ENCODE measurements at regions not wholly inside any gene's neighbourhood (a gene's known extent, or its start where the extent isn't known, plus 50 kb on each side); places are given as distances from the start of the nearest gene placed in this dataset.
"Not testable (repeated sequence)": the region's sequence is repeated elsewhere in the genome, so short reads cannot be mapped to it uniquely, and the experiment has no call there.

DNA sequence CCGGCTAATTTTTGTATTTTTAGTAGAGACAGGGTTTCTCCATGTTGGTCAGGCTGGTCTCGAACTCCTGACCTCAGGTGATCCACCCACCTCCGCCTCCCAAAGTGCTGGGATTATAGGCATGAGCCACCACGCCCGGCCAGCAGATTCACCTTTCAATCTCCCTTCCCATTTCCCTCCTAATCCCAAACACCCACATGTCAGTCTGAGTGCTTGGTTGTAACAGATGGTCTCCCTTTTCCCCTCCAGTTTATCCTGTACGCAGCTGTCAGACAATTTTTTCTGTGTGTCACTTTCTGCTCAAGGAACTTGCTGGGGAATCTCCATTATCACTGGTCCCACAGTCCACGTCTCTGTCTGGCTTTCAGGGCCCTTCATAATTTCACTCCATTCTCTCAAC lies 64.9 kb upstream of the COX20 start:
- CTCF ChIA-PET; H3K4me1 ChIP-seq (ENCODE audit: control extremely low read depth in 1 of 4, control insufficient read depth in 4 of 4, insufficient read depth in 4 of 4, low read length in 3 of 4); H3K9me3 ChIP-seq (ENCODE audit: control extremely low read depth in 1 of 5, control insufficient read depth in 4 of 5, insufficient read depth in 2 of 5, low read depth in 1 of 5, low read length in 4 of 5); H3K36me3 ChIP-seq (ENCODE audit: control insufficient read depth in 4 of 4, insufficient read depth in 4 of 4, low read length in 3 of 4); H3K27me3 ChIP-seq (replicated peaks in 2 of 5; ENCODE audit: control insufficient read depth in 4 of 5, insufficient read depth in 5 of 5, low read length in 4 of 5); POLR2A ChIA-PET; DNase-seq; H3K4me3 ChIP-seq (ENCODE audit: control insufficient read depth in 1 of 7, extremely low read depth in 1 of 7, insufficient read depth in 4 of 7, low read depth in 2 of 7, low read length in 6 of 7); H3K27ac ChIP-seq (ENCODE audit: insufficient read depth in 1 of 2, low read depth in 1 of 2, low read length in 2 of 2, poor library complexity in 1 of 2, severe bottlenecking in 2 of 2): not testable (repeated sequence)
- WGBS (ENCODE audit: insufficient coverage), result 96% methylated on average over 3 of the region's 7 CpGs

DNA sequence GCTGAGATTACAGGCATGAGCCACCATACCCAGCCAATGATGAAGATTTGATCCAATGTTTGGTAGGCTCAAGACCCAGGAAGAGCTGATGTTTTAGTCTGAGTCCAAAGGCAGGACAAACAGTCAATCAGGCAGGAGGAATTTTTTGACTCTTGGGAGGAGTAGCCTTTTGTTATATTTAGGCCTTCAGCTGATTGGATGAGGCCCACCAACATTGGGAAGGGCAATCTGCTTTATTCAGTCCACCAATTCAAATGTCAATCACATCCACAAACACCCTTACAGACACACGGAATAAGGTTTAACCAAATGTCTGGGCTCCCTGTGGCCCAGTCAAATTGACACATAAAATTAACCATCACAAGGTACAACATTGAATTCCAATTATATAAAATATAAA lies 61.9 kb upstream of the COX20 start:
- Histone ChIP-seq H3K4me1 (ENCODE audit: control extremely low read depth in 1 of 4, control insufficient read depth in 4 of 4, insufficient read depth in 4 of 4, low read length in 3 of 4) (no peaks in the 10 kb centered on the region), H3K27ac (ENCODE audit: insufficient read depth in 1 of 2, low read depth in 1 of 2, low read length in 2 of 2, poor library complexity in 1 of 2, severe bottlenecking in 2 of 2) (no peak overlapping the region), H3K27me3 (replicated peaks in 2 of 5; ENCODE audit: control insufficient read depth in 4 of 5, insufficient read depth in 5 of 5, low read length in 4 of 5) (no peaks in the 10 kb centered on the region), H3K9me3 (ENCODE audit: control extremely low read depth in 1 of 5, control insufficient read depth in 4 of 5, insufficient read depth in 2 of 5, low read depth in 1 of 5, low read length in 4 of 5) (no peaks in the 10 kb centered on the region), H3K36me3 (ENCODE audit: control insufficient read depth in 4 of 4, insufficient read depth in 4 of 4, low read length in 3 of 4) (no peaks in the 10 kb centered on the region), H3K4me3 (ENCODE audit: control insufficient read depth in 1 of 7, extremely low read depth in 1 of 7, insufficient read depth in 4 of 7, low read depth in 2 of 7, low read length in 6 of 7) (no peak overlapping the region)
- WGBS (ENCODE audit: insufficient coverage), result no CpG with 5 or more reads among the region's 1 CpG
- CTCF ChIA-PET, result no interaction called here
- no peak for DNase-seq
- POLR2A ChIA-PET, result no interaction called here

DNA sequence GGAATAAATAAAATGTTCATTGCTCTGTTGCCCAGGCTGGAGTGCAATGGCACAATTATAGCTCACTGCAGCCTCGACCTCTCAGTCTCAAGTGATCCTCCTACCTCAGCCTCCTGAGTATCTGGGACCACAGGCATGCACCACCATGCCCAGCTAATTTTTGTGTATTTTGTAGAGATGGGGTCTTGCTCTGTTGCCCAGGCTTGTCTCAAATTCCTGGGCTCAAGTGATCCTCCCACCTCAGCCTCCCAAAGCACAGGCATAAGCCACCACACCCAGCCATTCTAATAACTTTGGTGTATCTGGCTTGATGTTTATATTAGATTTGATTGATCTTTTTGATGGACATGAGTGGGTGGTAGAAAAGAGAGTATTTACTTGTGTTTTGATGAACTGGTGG lies 58.7 kb upstream of the COX20 start:
- DNase-seq; H3K36me3 ChIP-seq (ENCODE audit: control insufficient read depth in 4 of 4, insufficient read depth in 4 of 4, low read length in 3 of 4); H3K27me3 ChIP-seq (replicated peaks in 2 of 5; ENCODE audit: control insufficient read depth in 4 of 5, insufficient read depth in 5 of 5, low read length in 4 of 5); H3K4me1 ChIP-seq (ENCODE audit: control extremely low read depth in 1 of 4, control insufficient read depth in 4 of 4, insufficient read depth in 4 of 4, low read length in 3 of 4); POLR2A ChIA-PET; H3K27ac ChIP-seq (ENCODE audit: insufficient read depth in 1 of 2, low read depth in 1 of 2, low read length in 2 of 2, poor library complexity in 1 of 2, severe bottlenecking in 2 of 2); H3K9me3 ChIP-seq (ENCODE audit: control extremely low read depth in 1 of 5, control insufficient read depth in 4 of 5, insufficient read depth in 2 of 5, low read depth in 1 of 5, low read length in 4 of 5); H3K4me3 ChIP-seq (ENCODE audit: control insufficient read depth in 1 of 7, extremely low read depth in 1 of 7, insufficient read depth in 4 of 7, low read depth in 2 of 7, low read length in 6 of 7): not testable (repeated sequence)
- WGBS (ENCODE audit: insufficient coverage), result no CpG with 5 or more reads among the region's 1 CpG
- CTCF ChIA-PET, result interaction anchor here (0.7 kb wide), 1 partner anchor 17 kb away, joined by 3 read pairs; no protein-coding TSS in a partner anchor

DNA sequence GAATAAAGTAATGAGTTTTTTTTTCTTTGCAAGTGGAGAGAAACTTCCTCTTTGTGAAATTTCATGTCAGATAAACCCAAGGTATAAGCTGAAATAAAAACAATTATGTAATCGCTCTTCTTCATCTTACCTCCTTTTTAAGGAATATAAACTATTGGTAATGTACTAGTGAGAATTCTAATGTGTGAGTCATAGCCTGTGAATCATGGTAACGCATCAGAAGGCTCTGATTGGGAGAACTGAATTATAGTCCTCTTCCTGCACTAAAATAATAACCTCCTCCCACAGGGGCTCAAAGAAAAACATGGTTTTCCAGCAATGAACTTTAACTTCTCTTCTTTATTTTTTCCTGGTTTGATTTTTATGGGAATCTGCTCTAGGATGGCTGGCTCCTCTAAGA lies 57.1 kb upstream of the COX20 start:
- no peaks in the 10 kb centered on the region for H3K9me3 ChIP-seq (ENCODE audit: control extremely low read depth in 1 of 5, control insufficient read depth in 4 of 5, insufficient read depth in 2 of 5, low read depth in 1 of 5, low read length in 4 of 5)
- ChIA-PET CTCF (interaction anchor here (0.6 kb wide), 1 partner anchor 1054 kb away, joined by 4 read pairs; no protein-coding TSS in a partner anchor), POLR2A (no interaction called here)
- H3K27ac ChIP-seq (ENCODE audit: insufficient read depth in 1 of 2, low read depth in 1 of 2, low read length in 2 of 2, poor library complexity in 1 of 2, severe bottlenecking in 2 of 2), result no peak overlapping the region
- no peaks in the 10 kb centered on the region for H3K4me1 ChIP-seq (ENCODE audit: control extremely low read depth in 1 of 4, control insufficient read depth in 4 of 4, insufficient read depth in 4 of 4, low read length in 3 of 4)
- H3K4me3 ChIP-seq (ENCODE audit: control insufficient read depth in 1 of 7, extremely low read depth in 1 of 7, insufficient read depth in 4 of 7, low read depth in 2 of 7, low read length in 6 of 7), result no peak overlapping the region
- no peaks in the 10 kb centered on the region for H3K36me3 ChIP-seq (ENCODE audit: control insufficient read depth in 4 of 4, insufficient read depth in 4 of 4, low read length in 3 of 4)
- H3K27me3 ChIP-seq (replicated peaks in 2 of 5; ENCODE audit: control insufficient read depth in 4 of 5, insufficient read depth in 5 of 5, low read length in 4 of 5), result no peaks in the 10 kb centered on the region
- DNase-seq, result peak in 2 of 3 donors; percentile 20 to 27
- no CpG with 5 or more reads among the region's 2 CpGs for WGBS (ENCODE audit: insufficient coverage)

DNA sequence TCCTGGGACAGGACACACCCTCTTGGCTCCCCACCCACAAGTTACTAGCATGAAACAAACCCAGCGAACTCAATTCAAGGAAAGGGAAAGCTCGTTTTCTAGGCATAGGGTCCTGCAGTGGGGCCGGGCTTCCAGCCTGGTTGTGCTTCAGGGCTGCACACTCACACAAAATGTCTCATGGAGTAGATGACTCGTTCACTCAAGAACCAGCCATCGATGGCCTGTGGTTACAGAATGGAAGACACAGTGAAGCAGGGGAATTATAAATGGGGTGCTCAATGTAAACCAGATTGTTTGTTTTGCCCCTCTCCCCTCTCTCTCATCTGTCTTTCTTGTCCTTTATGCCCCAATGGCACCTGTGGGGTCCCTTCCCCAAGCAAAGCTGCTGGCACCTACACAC lies 56.0 kb upstream of the COX20 start:
- ChIA-PET POLR2A (no interaction called here), CTCF (interaction anchor here (1.8 kb wide), 1 partner anchor 263 kb away, joined by 5 read pairs; no protein-coding TSS in a partner anchor)
- Histone ChIP-seq H3K36me3 (ENCODE audit: control insufficient read depth in 4 of 4, insufficient read depth in 4 of 4, low read length in 3 of 4) (no peaks in the 10 kb centered on the region), H3K4me1 (ENCODE audit: control extremely low read depth in 1 of 4, control insufficient read depth in 4 of 4, insufficient read depth in 4 of 4, low read length in 3 of 4) (no peaks in the 10 kb centered on the region), H3K27me3 (replicated peaks in 2 of 5; ENCODE audit: control insufficient read depth in 4 of 5, insufficient read depth in 5 of 5, low read length in 4 of 5) (no peaks in the 10 kb centered on the region), H3K9me3 (ENCODE audit: control extremely low read depth in 1 of 5, control insufficient read depth in 4 of 5, insufficient read depth in 2 of 5, low read depth in 1 of 5, low read length in 4 of 5) (no peaks in the 10 kb centered on the region), H3K27ac (ENCODE audit: insufficient read depth in 1 of 2, low read depth in 1 of 2, low read length in 2 of 2, poor library complexity in 1 of 2, severe bottlenecking in 2 of 2) (no peak overlapping the region), H3K4me3 (ENCODE audit: control insufficient read depth in 1 of 7, extremely low read depth in 1 of 7, insufficient read depth in 4 of 7, low read depth in 2 of 7, low read length in 6 of 7) (no peak overlapping the region)
- 94% methylated on average over 4 of the region's 5 CpGs for WGBS (ENCODE audit: insufficient coverage)
- DNase-seq, result no peak

DNA sequence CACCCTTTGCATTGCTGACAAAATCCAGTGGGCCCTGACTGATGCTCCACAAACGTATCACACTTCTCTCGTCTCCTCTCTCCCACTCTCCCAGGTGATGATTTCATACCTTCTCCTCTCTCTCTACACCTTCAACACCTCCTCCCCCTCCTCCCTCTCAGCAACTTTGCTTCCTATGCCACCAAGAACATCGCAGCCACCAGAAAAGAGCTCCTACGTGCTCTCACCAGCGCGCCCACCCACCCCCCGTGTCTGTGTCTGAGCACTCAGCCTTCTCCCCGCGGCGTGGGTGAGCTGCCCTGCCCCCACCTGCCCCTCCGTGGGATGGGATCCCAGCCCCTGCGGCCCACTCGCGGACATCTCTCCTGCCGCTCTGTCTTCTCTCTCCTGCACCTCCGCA lies 55.1 kb upstream of the COX20 start:
- no peaks in the 10 kb centered on the region for H3K9me3 ChIP-seq (ENCODE audit: control extremely low read depth in 1 of 5, control insufficient read depth in 4 of 5, insufficient read depth in 2 of 5, low read depth in 1 of 5, low read length in 4 of 5)
- no peaks in the 10 kb centered on the region for H3K27me3 ChIP-seq (replicated peaks in 2 of 5; ENCODE audit: control insufficient read depth in 4 of 5, insufficient read depth in 5 of 5, low read length in 4 of 5)
- no peak overlapping the region for H3K4me3 ChIP-seq (ENCODE audit: control insufficient read depth in 1 of 7, extremely low read depth in 1 of 7, insufficient read depth in 4 of 7, low read depth in 2 of 7, low read length in 6 of 7)
- POLR2A ChIA-PET, result no interaction called here
- CTCF ChIA-PET, result interaction anchor here (1.8 kb wide), 1 partner anchor 262 kb away, joined by 5 read pairs; no protein-coding TSS in a partner anchor
- H3K27ac ChIP-seq (ENCODE audit: insufficient read depth in 1 of 2, low read depth in 1 of 2, low read length in 2 of 2, poor library complexity in 1 of 2, severe bottlenecking in 2 of 2), result no peak overlapping the region
- WGBS (ENCODE audit: insufficient coverage), result 99% methylated on average over 11 of the region's 16 CpGs
- H3K4me1 ChIP-seq (ENCODE audit: control extremely low read depth in 1 of 4, control insufficient read depth in 4 of 4, insufficient read depth in 4 of 4, low read length in 3 of 4), result no peaks in the 10 kb centered on the region
- DNase-seq, result no peak
- H3K36me3 ChIP-seq (ENCODE audit: control insufficient read depth in 4 of 4, insufficient read depth in 4 of 4, low read length in 3 of 4), result no peaks in the 10 kb centered on the region

DNA sequence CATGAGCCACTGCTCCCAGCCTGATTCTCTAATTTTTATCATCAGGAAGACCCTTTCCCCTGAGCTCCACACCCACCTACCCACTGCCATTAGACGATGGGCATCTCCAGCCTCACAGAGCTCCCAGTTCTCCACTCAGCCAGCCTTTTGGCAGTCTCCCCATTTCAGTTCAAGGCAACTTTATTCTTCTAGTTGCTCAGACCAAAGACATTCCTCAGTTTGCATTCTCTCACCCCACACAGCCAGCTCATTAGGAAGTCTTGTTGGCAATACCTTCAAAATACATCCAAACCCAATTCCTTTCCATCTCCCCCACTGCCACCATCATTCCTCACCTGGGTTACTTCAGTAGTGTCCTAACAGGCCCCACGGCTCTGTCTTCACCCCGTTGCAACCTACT lies 53.4 kb upstream of the COX20 start:
- Histone ChIP-seq H3K27ac (ENCODE audit: insufficient read depth in 1 of 2, low read depth in 1 of 2, low read length in 2 of 2, poor library complexity in 1 of 2, severe bottlenecking in 2 of 2) (no peak overlapping the region), H3K9me3 (ENCODE audit: control extremely low read depth in 1 of 5, control insufficient read depth in 4 of 5, insufficient read depth in 2 of 5, low read depth in 1 of 5, low read length in 4 of 5) (no peaks in the 10 kb centered on the region), H3K36me3 (ENCODE audit: control insufficient read depth in 4 of 4, insufficient read depth in 4 of 4, low read length in 3 of 4) (no peaks in the 10 kb centered on the region), H3K4me1 (ENCODE audit: control extremely low read depth in 1 of 4, control insufficient read depth in 4 of 4, insufficient read depth in 4 of 4, low read length in 3 of 4) (no peaks in the 10 kb centered on the region), H3K4me3 (ENCODE audit: control insufficient read depth in 1 of 7, extremely low read depth in 1 of 7, insufficient read depth in 4 of 7, low read depth in 2 of 7, low read length in 6 of 7) (no peak overlapping the region), H3K27me3 (replicated peaks in 2 of 5; ENCODE audit: control insufficient read depth in 4 of 5, insufficient read depth in 5 of 5, low read length in 4 of 5) (no peaks in the 10 kb centered on the region)
- 87% methylated on average over 3 of the region's 3 CpGs for WGBS (ENCODE audit: insufficient coverage)
- POLR2A ChIA-PET, result no interaction called here
- DNase-seq, result no peak
- CTCF ChIA-PET, result interaction anchor here (1.3 kb wide), 1 partner anchor 178 kb away, joined by 3 read pairs; no protein-coding TSS in a partner anchor

Measured in common myeloid progenitor, CD34-positive (primary cell).